Hippocampal formation (tissue), 2 donors: ENCODE measurements at regions not wholly inside any gene's neighbourhood (a gene's known extent, or its start where the extent isn't known, plus 50 kb on each side); places are given as distances from the start of the nearest gene placed in this dataset.
"Not testable (repeated sequence)": the region's sequence is repeated elsewhere in the genome, so short reads cannot be mapped to it uniquely, and the experiment has no call there.

Experiments
- DNase-seq, 2 donors: peaks; one replicate each; lab custom pipeline; 2025; lab: John Stamatoyannopoulos, UW

DNA sequence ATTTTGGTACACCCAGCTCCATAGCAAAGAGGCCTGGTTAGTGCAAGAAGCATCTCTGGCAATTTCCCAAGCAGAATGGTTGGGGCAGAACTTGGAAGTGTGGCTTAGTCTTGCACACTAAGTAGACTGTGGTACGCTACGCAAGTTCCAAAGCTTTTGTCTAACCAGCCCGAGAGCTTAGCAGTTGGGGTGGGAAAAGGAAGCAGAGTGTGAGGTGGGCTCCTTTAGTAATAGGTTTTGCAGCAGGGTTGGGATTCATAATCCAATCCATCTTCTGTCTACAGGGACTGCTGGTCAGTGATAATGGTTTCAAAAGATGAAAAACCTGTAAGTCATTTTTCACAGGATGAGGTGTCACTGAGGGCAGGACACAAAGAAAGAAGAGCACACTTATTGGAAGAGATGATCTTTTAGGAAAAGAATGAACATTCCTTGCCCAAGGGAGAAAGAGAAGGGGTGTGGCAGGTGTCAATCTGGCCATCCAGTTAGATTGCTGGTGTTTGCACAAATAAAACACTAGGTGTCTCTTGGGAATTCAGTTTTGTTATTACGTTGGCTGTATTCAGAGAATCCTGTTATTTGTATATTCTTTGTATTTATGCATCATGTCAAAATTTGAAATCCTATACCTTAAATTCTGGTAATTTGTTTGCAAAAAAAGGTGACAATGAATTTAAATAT, 244.3 kb downstream of the GPAT3 start:
- no peak for DNase-seq

DNA sequence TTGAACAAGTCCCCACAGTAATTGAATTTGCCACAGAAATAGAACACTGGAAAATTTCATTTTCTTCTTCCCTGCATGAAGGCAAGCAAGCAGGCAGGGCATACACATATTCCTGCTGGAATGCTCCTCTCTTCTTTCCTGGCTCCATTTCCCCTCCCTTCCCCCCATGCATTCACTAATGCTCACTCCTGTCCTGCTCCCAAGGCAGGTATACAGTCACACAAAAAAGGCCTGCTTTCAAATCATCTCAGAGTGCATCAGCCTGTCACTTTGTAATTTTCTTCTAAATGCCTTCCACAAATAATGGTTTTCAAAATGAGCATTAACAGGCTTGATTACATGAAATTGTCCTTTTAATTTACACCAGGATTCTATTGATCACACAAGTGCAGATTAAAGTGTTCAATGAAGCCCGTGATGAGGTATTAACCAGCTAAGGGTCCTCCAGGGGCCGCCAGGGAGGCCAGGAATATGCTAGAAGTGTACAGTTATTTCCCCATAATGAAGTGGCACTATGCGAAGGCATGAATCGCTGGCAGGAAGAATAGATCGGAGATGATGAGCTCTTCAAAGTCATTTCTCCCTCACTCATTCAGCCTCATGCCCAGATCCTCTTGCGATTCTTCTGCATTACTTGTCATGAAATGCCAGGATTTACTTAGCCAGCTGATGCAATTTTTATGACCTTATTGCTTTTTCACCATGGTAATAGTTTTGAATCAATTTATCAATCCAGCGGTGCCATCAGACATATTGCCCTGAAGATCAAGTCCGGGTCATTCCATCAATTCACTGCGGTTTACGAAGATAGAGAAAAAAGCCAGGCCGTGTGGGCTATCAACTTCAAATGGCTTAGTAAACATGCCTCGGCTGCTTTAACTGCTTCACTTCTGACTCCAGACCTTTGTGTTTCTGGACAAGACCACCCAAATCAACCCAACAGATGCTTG, 243.5 kb downstream of the GPAT3 start:
- no peak for DNase-seq

- DNase-seq, result no peak
Measured at GRCh38 chr4:83772685-83773084, 236.8 kb downstream of the GPAT3 start.

DNA sequence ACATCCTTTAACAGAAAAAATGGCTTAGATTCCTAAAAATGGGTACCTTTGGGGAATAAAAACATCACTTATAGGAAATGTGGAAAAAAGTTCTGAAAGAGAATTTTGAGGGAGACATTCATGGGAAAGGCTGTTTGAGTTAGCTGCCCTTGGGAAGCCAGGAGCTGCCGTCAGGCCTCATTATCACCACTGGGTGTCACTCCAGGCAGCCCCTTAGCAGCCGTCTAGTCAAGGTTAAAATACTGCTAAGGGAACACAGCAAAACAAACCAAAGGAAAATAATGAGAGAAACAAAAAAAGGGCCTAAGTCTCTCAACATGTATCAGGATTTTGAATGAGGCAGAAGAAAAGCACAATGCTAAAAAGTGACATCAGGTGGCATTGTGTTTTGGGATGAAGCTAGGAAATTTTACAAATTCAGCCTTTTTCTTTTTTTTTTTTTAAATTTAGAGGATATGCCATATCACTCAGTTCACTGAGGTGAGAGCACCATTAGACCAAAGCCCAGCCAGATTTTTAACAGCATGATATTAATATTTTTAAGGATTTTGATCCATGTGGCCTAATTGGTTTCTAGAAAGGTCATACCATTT, 235.3 kb downstream of the GPAT3 start:
- peak in 1 of 2 donors; percentile 7 for DNase-seq

DNA sequence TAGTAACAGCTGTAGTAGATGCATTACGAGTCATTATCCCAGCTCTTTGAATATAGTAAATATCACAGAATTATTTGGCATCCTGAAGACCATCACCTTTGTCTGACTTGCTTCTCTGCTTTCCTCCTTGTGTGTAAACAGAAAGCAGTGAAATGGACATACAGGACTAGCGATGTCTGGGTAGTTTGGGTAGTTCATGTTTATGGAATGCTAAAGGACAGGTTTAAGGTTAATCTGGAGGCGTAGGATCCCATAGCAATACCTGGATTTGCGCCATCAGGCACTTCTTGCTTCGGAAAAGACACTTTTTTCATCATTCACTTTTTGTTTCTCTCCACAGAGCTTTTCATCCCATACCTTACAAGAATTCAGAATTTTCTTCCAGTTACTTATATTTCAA, 232.2 kb downstream of the GPAT3 start:
- DNase-seq, result no peak

DNA sequence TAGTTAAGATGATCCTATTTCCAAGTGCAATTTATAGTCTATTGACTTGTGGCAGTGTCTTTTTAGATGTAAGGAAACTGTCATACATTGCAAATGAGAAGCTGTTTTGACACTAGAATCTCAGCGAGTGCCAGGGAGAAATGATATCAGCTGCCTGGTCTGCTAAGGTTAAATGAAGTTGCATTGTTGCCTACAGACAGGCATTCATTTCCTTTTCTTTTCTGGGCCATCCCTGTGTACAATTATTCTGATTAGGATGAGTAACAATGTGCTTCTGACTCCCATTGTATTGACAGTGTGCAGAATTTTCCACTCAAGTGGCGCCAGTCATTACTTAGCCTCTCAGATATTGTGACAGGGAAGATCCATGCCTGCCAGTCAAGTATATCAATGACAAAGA, 231.2 kb downstream of the GPAT3 start:
- no peak for DNase-seq

DNA sequence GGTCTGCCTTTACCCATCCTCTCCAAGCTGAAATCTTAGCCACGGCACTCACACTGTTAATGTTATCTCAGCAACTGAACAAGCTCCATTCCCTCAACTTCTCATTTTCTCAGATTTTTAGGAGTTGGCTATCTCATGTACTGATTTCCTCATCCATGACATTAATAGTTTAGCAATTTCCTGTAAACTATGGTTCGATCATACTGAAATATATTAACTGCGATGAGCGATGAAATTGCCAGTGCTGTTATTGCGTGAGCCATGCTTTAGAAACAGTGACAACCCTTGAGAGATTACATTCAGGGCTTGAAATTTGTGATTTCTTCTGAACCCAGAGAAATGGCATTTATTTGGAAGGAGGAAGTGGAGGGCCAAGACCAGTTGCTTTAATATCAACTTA, 223.7 kb downstream of the GPAT3 start:
- DNase-seq, result no peak

- no peak for DNase-seq
Measured at GRCh38 chr4:83758285-83758684, 222.4 kb downstream of the GPAT3 start.

DNA sequence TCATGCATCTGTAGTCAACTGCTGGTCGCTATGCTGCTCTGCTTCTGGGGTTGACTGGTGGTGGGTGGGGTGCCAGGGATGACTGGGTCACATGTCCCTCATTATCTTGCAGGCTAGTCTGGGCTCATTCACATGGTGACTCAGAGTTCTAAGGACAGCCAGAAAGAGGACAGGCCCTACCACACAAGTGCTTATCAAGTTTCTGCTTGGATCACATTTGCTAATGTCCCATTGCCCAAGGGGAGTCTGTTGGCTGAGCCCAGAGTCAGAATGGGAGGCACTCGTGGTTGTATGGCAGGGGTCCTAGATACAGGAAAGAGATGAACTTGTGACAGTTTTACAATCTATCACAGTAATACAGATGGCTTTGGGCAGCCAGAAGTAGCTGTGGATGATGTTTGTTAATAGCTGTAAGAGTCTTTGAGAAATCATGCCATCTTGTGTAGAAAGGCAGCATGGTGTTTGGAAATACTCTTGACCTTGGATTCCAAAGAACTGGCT, 221.3 kb downstream of the GPAT3 start:
- DNase-seq, result no peak

- no peak for DNase-seq
Measured at GRCh38 chr4:83753260-83753659, 217.4 kb downstream of the GPAT3 start.

GRCh38 chr4:83751336-83751949, 215.5 kb downstream of the GPAT3 start:
- DNase-seq, result no peak

- DNase-seq, result no peak
Measured at GRCh38 chr4:83748711-83749110, 212.8 kb downstream of the GPAT3 start.

DNA sequence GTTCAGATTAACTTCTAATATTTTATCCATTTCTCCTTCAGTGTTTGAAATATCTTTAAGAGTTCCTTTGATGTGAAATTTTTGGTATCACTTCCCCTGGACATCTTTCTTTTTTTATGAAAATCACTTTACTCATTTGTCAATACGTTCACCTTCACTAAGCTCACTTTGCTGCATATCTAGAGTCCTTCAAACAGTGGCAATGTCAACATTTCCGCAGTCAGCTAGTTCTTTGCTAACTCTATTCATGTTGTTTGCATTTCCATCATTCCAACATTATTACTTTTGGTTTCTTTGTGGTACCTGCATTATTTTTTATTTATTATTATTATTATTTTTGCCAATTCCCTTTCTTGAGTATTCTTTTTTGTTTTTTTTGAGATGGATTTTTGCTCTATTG, 203.0 kb downstream of the GPAT3 start:
- DNase-seq, result no peak

DNA sequence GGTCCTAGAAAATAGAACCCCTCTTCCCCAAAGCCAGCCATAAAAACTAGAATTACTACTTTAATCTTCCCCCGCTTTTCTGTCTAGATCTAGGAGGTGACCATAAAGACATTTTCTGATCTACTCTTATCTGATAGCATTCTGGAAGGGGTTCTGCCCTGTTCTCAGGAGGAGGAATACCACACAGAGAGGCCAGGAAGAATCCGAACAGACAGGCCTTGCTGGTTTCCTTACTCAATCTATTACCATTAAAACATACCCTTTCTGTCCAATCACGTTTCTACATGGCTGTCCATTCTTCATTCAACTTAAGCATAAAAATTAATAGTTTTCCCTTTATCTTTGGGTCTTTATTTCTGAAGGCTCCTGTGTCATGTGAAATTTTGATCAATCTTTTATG, 198.7 kb downstream of the GPAT3 start:
- no peak for DNase-seq

DNA sequence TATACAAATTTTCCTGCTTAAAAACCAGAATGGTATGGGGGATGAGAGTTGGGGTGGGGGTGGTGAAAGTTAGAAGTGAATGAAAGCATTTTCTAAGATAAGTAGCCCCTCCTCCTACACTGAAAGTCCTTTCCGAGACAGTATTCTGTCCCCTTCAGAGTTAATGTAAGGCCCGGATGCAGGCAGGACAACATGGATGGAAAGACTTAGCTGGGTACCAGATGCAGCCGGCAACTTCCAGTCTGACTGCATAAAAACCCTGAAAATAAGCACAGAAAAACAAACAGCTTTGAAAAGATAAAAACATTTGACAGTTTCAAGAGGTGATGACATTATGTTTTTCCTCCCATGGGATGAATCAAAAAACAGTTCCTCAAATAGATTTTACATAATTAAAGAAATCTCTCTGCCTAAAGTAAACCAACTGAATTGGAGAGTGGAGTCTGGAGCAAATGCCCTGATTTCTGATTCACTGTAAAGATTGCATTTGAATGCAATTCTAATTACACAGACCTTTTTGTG, 196.3 kb downstream of the GPAT3 start:
- DNase-seq, result no peak

DNA sequence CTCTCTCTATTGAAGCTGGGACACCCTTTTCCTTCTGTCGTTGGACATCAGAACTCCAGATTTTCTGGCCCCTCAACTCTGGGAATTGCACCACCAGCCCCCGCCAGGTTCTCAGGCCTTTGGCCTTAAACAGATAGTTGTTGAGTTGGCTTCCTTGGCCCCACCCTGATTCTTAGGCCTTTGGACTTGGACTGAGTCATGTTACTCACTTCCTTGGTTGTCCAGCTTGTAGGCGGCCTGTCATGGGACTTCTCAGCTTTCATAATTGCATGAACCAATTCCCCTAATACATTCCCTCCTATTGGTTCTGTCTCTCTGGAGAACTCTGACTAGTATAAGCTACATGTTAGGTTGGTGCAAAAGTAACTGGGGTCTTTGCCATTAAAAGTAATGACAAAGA, 195.7 kb downstream of the GPAT3 start:
- no peak for DNase-seq

DNA sequence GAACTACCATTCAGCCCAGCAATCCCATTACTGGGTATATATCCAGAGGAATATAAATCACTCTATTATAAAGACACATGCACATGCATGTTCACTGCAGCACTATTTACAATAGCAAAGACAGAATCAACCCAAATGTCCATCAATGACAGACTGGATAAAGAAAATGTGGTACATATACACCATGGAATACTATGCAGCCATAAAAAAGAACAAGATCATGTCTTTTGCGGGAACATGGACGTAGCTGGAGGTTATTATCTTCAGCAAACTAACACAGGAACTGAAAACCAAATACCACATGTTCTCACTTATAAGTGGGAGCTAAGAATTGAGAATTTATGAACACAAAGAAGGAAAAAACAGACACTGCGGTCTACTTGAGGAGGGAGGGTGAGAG, 195.1 kb downstream of the GPAT3 start:
- DNase-seq, result not testable (repeated sequence)

- no peak for DNase-seq
Measured at GRCh38 chr4:83728191-83728590, 192.3 kb downstream of the GPAT3 start.

DNA sequence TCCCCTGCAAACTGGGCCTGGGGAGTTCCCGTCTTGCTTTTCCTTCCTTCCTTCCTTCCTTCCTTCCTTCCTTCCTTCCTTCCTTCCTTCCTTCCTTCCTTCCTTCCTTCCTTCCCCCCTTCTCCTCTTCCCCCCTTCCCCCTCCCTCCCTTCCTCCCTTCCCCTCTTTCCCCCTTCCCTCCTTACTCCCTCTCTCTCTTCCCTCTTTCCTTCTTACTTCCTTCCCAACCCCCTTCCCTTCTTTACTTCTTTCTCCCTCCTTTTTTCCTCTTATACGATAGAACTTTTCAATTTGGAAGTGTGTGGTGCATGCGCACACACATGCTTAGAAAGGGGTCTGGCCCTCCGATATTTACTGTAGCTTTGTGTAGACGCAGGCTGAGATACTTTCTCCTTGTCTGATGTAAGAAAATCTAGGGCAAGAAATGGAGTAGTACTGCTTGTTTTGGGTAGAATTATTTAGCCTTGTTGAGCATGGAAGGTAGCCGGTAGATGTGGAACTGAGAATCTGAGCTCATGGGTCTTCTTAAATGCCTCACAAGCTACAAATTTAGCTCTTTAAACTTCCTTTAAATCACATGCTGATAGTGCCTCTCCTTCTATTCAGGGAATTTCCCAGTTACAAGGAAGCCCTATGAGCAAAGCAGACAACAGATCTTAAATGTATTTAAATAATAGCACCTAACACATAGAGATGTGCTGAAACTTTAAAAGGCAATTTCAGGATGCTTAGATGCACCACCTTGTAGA, 189.6 kb downstream of the GPAT3 start:
- no peak for DNase-seq

DNA sequence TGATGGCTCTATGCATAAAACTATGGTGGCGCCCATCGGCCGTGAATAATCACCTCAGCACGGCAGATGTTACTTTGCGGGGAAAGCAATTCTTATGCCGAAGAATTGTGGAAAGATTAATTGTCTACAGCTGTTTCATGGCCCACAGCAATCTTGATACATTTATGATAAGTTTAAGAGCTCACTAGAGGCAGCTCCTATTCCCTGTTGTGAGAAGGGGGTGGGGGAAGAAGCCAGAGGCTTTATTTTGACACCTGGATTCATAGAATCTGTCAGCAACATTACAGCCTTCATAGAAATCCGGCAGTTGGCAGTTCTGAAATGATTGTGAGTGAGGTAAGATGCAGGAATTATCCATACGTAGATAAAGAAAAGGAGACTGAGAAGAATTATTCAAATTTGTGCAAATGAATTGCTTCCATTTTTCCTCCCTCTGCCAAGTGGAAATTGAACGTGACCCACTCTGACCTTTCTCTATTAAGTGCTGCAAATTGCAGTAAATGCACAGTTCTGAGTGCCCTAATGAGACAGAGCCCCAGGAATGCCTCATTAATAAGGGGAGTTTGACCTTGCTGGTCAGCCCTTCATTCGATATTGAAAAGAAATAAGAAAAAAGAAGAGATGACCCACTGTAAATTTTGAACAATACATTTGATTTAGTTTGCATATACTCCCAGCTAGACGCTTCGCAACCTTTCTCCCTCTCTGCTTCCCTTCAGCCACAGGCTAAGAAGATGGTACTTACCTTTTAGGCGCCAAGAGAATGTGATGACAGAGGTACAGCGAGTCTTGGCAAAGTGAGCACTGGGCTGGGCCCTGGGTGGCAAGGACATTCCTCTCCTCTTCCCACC, 188.8 kb downstream of the GPAT3 start:
- DNase-seq, result no peak
